ENCODE measurements at regions not wholly inside any gene's neighbourhood (a gene's known extent, or its start where the extent isn't known, plus 50 kb on each side); places are given as distances from the start of the nearest gene placed in this dataset.

- no peak for TF ChIP-seq POLR2A (IDR thresholded peaks at IDR 0.05)
- no peak for TF ChIP-seq CTCF (IDR thresholded peaks at IDR 0.05)
These were observed 69.0 kb upstream of the MLN start for GRCh38 chr6:33872761-33873160.

Measured in adrenal gland (tissue), 5 donors.